Chondrocyte (in vitro differentiated cells): ENCODE measurements at regions not wholly inside any gene's neighbourhood (a gene's known extent, or its start where the extent isn't known, plus 50 kb on each side); places are given as distances from the start of the nearest gene placed in this dataset.
A peak's percentile ranks its signal among the peaks of the same experiment; 100 is the strongest.

Experiments
- DNase-seq: peaks from one replicate; pipeline ENCODE4 v3.0.0; 2021; ENCODE audit warnings: mixed read lengths, low spot score
- H3K27ac Mint-ChIP-seq: one replicate; pipeline ENCODE4 v1.8.0; 2021; ENCODE audit warnings: mild to moderate bottlenecking, moderate library complexity, mixed read lengths; ENCODE audit not compliant: unreplicated experiment
- H3K27me3 Mint-ChIP-seq: 2 replicates; pipeline ENCODE4 v1.8.0; 2021; ENCODE audit warnings: low read depth, mixed read lengths
- H3K36me3 Mint-ChIP-seq: 2 replicates; pipeline ENCODE4 v1.8.0; 2021; ENCODE audit warnings: low read depth, mixed read lengths
- H3K4me1 Mint-ChIP-seq: 2 replicates; pipeline ENCODE4 v1.8.0; 2021; ENCODE audit warnings: low read depth, mild to moderate bottlenecking, mixed read lengths
- H3K4me3 Mint-ChIP-seq: one replicate; pipeline ENCODE4 v1.8.0; 2021; ENCODE audit warnings: mild to moderate bottlenecking, moderate library complexity, mixed read lengths; ENCODE audit not compliant: unreplicated experiment
- H3K9me3 Mint-ChIP-seq: 2 replicates; pipeline ENCODE4 v1.8.0; 2021; ENCODE audit warnings: low read depth, mixed read lengths
- TF ChIP-seq, protein P1 (sequence below): fragments of 200-600 bp; sonication (generic); IDR thresholded peaks from 2 replicates; pipeline ENCODE4 v1.5.0; 2021; ENCODE audit warnings: antibody characterized with exemption, mild to moderate bottlenecking, moderate library complexity

DNA sequence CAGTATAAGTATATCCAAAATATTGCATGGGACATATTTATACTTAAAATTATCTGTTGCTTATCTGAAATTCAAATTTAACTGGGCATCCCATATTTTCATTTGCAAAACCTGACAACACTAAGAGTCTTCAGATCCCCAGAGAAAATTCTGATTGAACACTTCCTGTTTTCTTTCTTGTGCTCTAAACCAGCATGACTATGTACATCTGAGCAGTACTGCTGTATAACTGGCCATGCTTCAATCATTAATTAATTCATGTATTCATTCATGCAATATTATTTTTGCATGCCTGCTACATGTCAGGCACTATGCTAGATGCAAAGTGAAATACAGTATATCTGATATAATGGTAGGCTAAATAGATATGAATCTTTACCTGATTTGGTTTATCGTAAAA lies 461.2 kb downstream of the TLR4 start:
- Mint-ChIP-seq H3K9me3 (no peaks in the 10 kb centered on the region), H3K36me3 (no peaks in the 10 kb centered on the region), H3K4me1 (no peaks in the 10 kb centered on the region), H3K27ac (no peak overlapping the region), H3K4me3 (no peak overlapping the region), H3K27me3 (peaks cover 9% of the 10 kb centered on the region)
- DNase-seq: no peak
- TF ChIP-seq, protein P1, sequence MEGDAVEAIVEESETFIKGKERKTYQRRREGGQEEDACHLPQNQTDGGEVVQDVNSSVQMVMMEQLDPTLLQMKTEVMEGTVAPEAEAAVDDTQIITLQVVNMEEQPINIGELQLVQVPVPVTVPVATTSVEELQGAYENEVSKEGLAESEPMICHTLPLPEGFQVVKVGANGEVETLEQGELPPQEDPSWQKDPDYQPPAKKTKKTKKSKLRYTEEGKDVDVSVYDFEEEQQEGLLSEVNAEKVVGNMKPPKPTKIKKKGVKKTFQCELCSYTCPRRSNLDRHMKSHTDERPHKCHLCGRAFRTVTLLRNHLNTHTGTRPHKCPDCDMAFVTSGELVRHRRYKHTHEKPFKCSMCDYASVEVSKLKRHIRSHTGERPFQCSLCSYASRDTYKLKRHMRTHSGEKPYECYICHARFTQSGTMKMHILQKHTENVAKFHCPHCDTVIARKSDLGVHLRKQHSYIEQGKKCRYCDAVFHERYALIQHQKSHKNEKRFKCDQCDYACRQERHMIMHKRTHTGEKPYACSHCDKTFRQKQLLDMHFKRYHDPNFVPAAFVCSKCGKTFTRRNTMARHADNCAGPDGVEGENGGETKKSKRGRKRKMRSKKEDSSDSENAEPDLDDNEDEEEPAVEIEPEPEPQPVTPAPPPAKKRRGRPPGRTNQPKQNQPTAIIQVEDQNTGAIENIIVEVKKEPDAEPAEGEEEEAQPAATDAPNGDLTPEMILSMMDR: no peak

DNA sequence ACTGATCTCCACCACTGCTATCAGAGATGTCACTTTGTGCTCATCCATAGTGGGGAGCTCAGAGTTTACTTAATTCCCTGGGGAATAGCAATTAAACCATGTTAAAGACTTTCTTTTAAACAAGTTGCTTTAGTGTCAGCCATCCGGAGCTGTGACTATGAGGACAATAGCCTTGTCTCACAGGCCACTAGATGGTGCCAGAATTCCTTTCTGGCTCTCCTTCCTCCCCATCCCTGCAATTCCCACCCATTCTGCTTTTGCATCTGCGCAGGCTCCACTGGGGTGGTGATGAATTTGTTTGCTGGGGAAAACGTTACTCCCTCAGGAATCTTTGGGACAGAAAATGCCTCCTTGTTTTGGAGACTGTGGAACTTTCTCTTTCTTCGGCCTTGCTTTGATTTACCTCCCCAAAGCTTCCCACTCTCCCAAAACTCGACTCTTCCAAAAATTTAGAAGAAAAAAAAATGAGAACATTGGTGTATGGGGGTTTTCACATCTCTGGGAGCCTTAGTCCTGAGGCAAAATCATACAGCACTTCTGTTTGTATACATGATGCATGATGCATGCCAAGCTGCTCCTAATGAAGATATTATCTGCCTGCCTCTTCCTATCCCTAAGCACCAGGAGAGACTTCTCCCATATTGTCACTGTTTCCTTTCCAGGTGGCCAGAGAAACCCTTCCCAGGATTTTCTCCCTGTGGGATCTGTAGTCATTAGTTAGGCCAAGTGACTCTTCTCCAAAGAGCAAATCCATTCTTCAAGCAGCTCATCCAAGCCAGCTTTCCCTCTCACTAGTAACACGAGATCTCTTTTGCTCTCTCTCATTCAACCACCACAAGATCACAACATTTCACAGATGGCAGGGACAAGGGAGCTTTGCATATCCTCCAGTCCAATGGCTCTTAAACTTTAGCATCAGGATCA lies 466.1 kb downstream of the TLR4 start:
- Mint-ChIP-seq H3K4me1 (no peaks in the 10 kb centered on the region), H3K27ac (no peak overlapping the region), H3K4me3 (no peak overlapping the region), H3K36me3 (no peaks in the 10 kb centered on the region), H3K9me3 (no peaks in the 10 kb centered on the region), H3K27me3 (peaks cover 13% of the 10 kb centered on the region)
- TF ChIP-seq, protein P1: peak; percentile 83
- DNase-seq: no peak

DNA sequence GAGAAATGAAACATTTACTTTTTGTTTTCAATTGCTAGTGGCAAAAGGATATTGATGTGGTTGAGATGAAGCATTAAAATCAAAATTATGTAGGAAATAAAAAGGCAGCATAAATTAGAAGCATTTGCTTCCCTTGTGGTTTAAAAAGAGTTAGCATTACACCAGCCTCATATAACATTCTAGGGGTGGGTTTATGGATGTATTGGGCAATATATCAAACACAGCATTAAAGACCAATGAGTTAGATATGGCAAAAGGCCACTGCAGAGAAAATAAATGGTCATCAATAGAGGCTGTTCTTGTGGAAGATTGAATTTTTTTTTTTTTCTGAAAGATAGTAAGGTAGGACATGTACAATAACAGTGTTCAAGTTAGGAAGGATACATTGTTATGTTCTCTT lies 473.0 kb downstream of the TLR4 start:
- no peak overlapping the region for H3K27ac Mint-ChIP-seq
- no peak for DNase-seq
- no peaks in the 10 kb centered on the region for H3K4me1 Mint-ChIP-seq
- no peaks in the 10 kb centered on the region for H3K9me3 Mint-ChIP-seq
- TF ChIP-seq, protein P1: no peak
- H3K4me3 Mint-ChIP-seq: no peak overlapping the region
- no peaks in the 10 kb centered on the region for H3K27me3 Mint-ChIP-seq
- H3K36me3 Mint-ChIP-seq: no peaks in the 10 kb centered on the region

DNA sequence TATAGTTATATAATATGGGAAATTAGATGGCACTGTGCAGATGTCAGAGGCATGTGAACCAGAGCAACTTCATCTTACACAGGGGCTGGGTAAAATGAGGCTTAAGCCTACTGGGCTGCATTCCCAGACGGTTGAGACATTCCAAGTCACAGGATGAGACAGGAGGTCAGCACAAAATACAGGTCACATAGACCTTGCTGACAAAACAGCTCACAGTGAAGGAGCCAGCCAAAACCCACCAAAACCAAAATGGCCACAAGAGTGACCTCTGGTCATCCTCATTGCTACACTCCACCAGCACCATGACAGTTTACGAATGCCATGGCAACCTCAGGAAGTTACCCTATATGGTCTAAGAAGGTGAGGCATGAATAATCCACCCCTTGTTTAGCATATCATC lies 479.4 kb downstream of the TLR4 start:
- DNase-seq: no peak
- TF ChIP-seq, protein P1: no peak
- no peaks in the 10 kb centered on the region for H3K4me1 Mint-ChIP-seq
- no peaks in the 10 kb centered on the region for H3K27me3 Mint-ChIP-seq
- H3K27ac Mint-ChIP-seq: no peak overlapping the region
- H3K9me3 Mint-ChIP-seq: no peaks in the 10 kb centered on the region
- H3K36me3 Mint-ChIP-seq: no peaks in the 10 kb centered on the region
- no peak overlapping the region for H3K4me3 Mint-ChIP-seq

DNA sequence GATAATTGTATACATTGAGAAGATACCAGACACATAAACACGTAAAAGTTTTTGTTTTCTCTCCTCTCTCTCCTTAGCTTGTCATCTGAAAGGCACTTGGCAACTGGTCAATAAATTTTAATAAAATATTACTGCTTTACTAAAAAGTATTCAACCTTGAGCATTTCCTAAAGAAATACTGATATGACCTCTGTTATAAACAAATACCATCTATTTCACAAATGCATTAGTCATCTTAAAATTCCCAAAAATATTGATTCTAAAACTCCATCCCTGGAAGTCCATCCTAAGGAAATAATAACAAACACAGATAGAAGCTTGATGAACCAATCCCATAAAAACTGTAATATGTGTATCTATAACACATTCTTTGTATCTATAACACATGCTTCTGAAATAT lies 483.2 kb downstream of the TLR4 start:
- Mint-ChIP-seq H3K4me3 (no peak overlapping the region), H3K36me3 (no peaks in the 10 kb centered on the region), H3K4me1 (no peaks in the 10 kb centered on the region), H3K9me3 (no peaks in the 10 kb centered on the region), H3K27me3 (no peaks in the 10 kb centered on the region), H3K27ac (no peak overlapping the region)
- TF ChIP-seq, protein P1: no peak
- no peak for DNase-seq
